ENCODE measurements at regions not wholly inside any gene's neighbourhood (a gene's known extent, or its start where the extent isn't known, plus 50 kb on each side); places are given as distances from the start of the nearest gene placed in this dataset.
"Not testable (repeated sequence)": the region's sequence is repeated elsewhere in the genome, so short reads cannot be mapped to it uniquely, and the experiment has no call there.

DNA sequence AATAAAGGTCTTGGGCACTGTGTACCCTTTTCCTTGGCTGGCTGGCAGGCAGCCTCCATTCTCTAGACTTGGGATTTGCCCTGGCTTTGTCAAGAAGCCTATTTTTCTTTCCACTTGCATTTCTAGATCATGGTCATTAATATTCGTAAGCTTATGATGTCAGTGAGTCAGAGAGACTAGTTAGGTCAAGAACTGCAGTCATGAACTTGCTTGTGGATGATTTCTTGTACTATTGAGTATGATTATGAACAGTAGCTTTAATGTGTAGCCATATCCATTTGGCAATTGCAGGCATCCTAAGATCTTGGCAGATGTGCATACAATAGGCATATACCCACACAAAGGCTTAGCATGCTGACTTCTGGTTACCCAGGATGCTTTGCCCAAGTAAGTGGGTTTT, 186.8 kb upstream of the CLINT1 start:
- DNase-seq (ENCODE audit: extremely low read depth, low read depth, low spot score): no peak

DNA sequence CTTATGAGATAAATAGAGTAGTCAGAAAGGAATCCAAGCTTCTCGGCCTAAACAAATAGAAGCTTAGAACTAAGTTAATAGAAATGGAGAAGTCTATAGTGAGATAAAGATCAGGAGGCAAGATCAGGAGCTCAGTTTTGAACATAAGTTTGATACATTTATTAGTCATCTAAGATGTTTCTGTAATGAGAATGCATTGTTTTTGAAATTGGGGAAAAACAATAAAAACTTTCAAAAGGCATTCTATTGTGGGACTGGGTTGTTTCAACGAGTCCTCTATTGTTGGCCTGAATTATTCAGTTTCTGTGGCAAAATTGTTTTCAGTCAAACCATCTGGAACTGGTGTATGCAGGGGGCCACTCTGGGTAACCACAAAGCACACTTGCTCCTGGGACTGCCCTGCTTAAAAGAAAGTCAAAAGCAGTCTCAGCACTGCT, 181.0 kb upstream of the CLINT1 start:
- DNase-seq (ENCODE audit: extremely low read depth, low read depth, low spot score): no peak

DNA sequence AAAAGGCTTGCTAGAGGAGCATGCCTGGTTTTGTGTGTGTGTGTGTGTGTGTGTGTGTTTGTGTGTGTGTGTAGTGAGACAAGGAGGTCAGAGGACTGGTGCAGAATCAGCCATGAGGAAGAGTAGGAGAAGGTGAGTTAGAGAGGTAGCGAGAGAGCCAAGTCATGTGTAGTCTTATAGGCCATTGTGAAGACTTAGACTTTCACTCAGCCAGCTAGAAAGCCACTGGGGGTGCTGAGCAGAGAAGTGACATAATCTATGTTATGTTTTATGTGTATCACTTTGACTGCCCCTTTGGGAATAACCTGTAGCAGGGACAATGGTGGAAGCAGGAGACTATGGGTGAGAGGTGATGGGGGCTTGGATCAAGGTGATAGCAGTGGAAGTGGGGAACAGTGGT, 180.5 kb upstream of the CLINT1 start:
- no peak for DNase-seq (ENCODE audit: extremely low read depth, low read depth, low spot score)

DNA sequence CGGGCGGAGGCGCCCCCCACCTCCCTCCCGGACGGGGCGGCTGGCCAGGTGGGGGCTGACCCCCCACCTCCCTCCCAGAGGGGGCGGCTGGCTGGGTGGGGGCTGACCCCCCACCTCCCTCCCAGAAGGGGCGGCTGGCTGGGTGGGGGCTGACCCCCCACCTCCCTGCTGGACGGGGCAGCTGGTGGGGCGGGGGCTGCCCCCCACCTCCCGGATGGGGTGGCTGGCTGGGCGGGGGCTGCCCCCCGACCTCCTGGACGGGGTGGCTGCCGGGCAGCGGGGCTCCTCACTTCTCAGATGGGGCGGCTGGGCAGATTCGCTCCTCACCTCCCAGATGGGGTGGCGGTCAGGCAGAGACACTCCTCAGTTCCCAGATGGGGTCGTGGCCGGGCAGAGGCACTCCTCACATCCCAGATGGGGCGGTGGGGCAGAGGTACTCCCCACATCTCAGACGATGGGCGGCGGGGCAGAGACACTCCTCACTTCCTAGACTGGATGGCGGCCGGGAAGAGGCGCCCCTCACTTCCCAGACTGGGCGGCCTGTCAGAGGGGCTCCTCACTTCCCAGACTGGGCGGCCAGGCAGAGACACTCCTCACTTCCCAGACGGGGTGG, 178.1 kb upstream of the CLINT1 start:
- DNase-seq (ENCODE audit: extremely low read depth, low read depth, low spot score): not testable (repeated sequence)

DNA sequence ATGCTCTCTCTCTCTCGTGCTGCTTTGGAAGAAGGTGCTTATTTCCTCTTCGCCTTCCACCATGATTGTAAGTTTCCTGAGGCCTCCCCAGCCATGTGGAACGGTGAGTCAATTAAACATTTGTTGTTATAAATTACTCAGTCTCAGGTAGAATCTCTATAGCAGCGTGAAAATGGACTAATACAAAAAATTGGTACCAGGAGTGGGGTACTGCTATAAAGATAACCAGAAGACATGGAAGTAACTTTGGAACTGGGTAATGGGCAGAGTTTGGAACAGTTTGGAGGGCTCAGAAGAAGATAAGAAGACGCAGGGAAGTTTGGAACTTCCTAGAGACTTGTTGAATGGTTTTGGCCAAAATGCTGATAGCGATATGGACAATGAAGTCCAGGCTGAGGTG, 175.6 kb upstream of the CLINT1 start:
- not testable (repeated sequence) for DNase-seq (ENCODE audit: extremely low read depth, low read depth, low spot score)

DNA sequence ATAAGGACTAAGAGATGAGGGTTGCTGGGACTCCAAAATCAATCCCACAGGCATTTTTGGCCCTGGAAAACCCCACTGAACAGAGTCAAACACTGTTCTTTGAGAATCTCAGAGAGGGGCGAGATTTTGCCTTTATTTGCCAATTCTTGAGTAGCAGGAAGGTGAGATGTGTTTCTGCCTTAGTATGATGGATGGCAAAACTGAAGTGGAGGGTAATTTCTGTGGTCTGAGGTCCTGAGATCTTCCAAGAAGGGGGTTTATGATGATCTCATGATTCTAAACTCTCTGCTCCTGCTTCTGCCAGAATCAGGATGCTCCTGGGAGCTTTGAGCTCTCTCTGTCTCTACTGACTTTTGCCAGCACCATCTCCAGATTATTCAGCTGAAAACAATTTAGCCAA, 174.8 kb upstream of the CLINT1 start:
- DNase-seq (ENCODE audit: extremely low read depth, low read depth, low spot score): no peak

DNA sequence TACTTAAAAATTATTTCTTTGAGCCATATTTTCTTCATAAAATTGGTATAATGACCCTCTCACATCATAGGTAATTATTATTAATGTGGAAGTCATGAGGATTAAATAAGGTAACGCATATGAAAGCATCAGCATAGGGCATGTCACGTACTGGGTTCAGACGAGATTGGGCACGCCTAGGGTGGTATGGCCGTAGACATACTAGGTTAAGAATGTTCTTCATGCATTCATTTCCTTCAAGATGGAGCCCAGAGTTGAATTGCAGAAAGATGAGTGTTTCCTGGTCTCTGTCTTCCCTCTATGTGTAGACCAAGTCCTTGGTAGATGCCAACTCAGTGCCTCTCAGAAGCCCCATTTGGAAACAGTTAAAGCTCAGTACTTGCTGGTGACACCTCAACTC, 174.1 kb upstream of the CLINT1 start:
- no peak for DNase-seq (ENCODE audit: extremely low read depth, low read depth, low spot score)

DNA sequence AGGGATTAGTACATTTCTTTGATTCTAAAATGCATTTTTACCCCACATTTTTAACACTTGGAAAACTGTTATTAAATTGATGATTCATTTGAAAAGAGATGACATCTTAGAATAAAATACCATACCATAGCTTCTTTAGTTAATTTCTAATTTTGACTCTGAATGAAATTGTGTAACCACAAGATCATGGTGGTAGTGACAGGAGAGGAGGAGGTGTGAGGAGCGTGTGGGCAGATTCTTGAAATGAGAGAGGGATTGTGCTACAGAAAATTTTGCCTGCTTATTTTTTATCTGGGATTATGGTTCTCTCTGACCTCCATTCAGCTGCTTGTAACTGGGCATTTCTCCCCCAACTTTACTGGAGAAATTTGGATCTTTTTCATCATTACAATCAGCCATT, 173.3 kb upstream of the CLINT1 start:
- DNase-seq (ENCODE audit: extremely low read depth, low read depth, low spot score): no peak

DNA sequence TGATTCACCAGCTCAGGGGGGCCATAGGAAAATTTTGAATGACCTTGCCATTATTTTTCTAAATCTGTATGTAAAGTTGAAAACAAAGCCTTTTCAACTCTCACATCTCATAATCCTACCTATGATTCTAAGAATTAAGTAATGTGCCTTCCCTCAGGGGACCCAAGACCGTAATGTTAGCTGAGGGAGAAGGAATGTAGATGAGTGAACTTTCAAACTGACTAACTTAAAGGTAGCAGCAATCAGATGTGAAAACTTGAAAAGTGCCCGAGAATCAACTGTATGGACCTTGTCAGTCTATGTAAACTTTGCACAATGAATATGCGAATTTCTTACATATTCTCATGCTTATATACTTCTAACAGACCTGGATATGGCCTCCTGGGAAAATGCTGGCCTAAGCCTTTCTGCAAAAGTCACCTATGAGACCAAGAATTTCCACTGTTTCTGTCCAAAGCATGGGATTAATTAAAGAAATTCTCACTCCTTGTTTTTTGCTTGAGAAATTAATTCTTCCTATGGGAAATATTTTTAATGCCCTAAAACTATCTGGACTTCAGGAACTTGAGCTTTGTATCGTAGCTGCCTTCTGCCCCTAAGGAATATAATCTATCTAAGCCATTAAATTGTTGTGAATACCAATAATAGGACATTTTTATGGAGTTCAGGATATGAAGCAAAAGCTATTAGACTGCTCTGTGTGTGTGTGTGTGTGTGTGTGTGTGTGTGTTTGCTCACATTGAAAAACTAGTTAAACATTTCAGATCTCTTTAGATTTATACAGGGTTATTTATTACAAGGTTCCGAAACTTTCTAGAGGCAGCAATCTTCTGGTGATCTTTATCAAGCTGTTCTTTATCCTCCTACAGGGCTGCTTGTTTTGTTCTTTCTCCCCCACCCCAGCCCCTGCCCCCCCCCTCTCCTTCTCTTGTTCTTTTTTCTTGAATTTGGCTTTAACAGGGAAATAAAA, 169.1 kb upstream of the CLINT1 start:
- DNase-seq (ENCODE audit: extremely low read depth, low read depth, low spot score): no peak

DNA sequence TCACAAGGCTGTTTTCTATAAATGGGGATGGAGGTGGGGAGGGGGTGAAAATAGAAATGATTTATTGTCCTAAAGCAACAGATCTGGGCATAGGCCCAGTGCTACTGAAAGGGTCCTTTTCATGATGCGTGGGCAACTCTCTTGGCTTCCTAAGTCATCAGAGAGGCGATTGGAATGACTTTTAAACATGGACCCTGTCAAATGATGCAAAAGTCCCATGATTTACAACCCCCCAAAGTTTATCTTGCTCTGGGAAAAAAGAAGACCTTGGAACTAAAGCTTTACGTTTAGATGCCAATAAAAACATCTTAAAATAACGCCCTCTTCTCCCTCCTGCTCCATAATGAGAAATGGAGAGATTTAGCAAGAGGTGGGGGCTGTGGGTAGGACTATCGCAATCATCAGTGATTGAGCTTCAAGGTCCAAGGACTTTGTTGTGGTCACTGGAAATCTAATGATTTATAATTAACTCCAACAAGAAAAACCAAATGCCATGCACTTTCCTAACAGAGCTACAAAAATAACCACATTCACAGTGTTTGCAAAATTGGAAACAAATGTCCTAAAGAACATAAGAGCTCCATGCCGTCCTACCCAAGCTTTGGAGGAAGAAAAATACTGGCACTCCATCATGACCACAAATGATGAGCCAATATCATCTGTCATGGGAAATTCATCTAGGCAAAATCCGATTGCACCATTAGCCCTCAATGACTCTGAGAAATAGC, 167.5 kb upstream of the CLINT1 start:
- DNase-seq (ENCODE audit: extremely low read depth, low read depth, low spot score): no peak

DNA sequence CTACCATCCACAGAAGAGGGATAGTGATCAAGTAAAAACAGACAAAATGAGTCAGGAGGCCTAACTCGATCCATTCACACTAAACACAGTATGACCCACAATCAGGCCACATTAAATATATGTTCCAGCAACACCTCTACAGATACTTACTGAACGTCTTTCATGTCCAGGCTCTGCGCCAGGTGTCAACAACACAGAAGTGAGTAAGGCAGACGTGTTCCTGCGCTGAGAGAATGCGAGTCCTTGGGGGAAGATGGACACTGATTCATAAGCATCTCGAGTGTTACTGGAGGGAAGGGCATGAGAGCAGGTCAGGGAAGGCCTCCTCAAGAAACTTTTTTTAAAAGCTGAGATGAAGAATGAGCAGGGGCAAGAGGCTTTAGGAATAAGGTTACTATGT, 164.3 kb upstream of the CLINT1 start:
- no peak for DNase-seq (ENCODE audit: extremely low read depth, low read depth, low spot score)

DNA sequence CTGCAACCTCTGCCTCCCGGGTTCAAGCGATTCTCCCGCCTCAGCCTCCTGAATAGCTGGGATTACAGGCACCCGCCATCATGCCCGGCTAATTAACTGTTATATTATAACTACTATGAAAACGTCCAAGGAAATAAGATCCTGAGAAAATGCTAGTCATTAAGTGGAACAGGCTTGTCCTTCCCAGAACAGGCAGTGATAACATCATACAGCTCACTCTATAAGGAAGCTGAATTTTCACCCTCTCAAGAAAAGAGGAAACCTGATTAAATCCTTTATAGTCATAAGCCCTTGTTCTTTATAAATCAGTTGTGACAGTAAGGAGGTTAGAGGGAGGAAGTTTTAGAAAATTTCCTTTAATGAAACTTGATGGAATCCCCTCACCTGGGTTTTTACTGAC, 163.9 kb upstream of the CLINT1 start:
- no peak for DNase-seq (ENCODE audit: extremely low read depth, low read depth, low spot score)

DNA sequence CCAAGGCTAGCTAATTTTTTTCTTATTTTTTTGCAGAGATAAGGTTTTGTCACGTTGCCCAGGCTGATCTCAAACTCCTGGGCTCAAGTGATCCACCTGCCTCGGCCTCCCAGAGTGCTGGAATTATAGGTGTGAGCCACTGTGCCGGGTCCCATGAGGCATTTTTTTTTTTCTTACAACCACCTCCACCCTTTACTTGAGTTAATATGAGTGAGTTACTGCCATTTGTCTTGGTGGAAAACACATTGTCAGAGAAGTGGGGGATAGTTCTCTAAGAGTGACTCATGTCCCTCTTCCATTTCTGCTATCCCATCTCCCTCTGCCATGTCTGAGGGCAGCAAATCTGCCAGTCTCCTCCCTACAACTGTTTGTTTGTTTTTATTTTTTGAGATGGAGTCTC, 163.4 kb upstream of the CLINT1 start:
- no peak for DNase-seq (ENCODE audit: extremely low read depth, low read depth, low spot score)

DNA sequence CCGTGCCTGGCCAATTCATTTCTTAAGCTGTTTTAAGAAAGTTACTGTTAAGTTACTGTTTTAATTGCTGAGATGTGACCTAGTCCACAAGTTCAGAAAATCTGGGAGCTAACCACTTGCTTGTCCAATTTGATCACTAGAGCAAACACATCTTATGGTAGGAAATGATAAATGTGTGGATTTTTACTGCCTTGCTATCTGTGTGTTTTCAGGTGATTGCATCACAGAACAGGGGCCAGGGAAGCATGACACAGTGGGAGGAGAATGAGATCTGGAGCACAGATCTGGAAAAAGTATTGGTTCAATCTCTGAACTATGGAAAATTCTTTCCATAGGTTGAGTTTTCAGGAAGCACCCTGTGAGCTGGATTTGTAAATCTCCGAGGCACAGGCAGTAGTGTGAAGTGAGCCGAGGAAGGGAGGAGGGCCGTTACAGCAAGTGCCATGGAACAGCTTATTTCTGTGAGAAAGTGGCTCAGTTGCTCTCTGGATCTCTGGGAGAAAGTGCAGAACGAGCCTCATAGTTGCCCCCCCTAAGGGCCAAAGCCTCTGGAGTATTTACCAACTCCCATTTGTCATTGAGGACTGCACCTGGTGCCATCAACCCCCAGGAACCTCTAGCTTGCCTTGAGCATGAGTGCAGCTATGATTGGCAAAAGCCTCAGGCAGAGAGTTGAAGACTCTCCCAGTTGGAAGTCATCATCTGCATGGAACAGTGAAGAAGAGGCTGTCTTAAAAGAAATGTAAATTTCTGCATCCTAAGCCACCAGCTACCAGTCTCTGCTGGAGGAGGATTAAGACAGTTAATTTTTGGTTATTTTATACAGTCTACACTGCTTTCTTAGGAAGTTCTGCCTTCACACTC, 161.8 kb upstream of the CLINT1 start:
- no peak for DNase-seq (ENCODE audit: extremely low read depth, low read depth, low spot score)

DNA sequence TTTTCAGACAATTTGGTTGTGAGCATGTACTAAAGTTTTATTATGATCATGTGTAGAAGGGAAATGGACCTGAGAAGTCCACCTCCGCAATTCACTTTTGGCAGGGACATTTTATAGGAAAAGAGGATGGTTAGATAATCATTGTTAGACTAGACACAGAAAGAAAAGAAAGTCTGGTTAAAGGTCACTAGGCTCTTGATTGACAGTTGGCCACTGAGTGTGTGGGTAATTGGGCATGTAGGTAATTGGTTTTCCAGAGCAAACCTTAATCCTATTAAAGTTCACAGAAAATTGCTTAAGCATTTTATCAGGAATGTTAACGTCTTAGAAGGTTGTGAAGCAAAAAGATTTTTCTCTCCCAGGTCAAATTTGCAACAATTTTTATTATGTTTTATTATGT, 158.5 kb upstream of the CLINT1 start:
- no peak for DNase-seq (ENCODE audit: extremely low read depth, low read depth, low spot score)

DNA sequence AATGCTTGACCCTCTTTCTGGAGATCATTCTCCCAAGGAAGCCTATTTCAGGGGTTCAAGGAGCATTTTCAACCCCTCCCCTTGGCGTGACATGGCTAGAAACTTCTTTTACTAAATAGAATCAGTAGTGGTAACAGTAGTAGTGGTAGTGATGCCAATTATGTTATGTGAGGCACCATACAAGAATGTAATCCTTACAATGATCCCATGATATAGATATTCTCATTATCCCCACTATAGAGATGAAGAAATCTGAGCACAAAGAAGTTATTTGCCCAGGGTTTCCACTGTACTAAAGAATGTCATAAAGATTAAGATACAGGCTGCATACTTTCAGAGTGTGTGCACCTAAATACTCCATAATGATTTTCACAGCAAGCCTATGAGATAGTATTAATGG, 155.4 kb upstream of the CLINT1 start:
- DNase-seq (ENCODE audit: extremely low read depth, low read depth, low spot score): no peak

DNA sequence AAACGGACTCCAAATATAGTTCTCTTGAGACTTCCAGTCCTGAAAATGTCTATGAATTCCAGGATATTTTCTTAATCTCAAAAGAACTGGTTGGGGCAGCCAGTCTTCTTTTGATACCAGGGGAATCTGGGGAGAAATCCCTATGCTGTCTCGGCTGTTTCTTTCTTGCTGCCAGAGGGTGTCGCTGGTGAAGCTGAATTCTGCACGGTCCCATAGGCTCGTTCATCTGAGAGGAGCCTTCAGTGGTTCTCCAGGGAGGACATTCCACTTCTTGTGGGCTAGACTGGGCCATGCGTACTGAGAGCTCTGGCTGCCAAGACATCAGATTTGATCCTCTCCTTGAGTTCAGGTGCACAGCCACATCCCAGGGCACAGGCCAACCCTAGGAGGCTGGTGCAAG, 155.0 kb upstream of the CLINT1 start:
- DNase-seq (ENCODE audit: extremely low read depth, low read depth, low spot score): no peak

DNA sequence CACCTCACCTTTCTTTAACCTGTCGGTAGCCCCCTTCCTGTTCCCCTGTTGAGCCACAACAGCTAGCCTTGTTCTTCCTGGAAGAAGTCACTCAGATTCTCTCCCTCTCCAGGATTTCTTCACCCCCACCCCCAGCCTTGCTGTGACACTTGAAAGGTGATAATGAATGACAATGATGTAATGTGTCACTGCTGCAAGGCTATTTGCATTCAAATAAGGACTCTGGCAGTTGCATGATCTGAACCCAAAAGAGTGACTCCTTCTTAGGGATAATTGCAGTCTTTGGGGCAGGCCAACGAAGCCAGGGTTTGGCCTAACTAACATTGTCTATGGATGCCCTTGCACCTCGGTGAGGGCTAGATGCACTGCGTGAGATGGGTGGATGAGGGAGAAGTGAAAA, 154.4 kb upstream of the CLINT1 start:
- no peak for DNase-seq (ENCODE audit: extremely low read depth, low read depth, low spot score)

DNA sequence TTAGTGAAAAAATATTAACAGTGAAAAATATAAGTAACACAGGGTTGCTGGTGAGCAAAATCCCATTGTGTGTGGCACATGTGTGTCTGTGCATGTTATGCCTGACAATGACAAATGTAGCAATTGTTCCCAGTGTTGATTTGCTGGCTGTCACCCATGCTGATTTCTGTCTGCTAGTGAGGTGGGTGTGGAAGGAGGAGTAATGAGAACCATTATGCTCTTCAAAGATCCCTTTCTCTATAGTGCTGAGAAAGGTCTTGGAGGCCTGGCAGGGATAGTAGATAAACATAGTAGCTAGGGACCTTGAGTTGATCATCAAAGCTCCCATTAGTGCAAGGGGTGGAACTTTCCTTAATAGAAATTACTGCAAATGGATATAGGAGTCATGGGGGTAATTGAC, 152.5 kb upstream of the CLINT1 start:
- DNase-seq (ENCODE audit: extremely low read depth, low read depth, low spot score): no peak

DNA sequence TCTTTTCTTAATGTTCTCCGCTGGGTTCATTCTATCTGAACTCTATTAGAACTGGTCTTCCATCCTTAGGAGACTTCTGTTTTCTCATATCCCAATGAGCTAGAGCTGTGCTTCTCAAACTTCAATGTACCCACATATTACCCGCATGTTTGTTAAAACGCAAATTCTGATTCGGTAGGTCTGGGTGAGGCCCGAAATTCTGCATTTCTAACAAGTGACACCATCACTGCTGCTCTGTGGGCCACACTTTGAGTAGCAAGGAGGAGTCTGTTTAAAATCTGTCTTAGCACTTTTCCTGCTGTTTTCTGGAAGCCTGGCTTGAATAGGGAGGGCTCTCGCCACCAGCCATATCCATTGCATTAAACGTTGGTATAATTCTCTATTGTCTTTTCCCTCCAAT, 151.9 kb upstream of the CLINT1 start:
- DNase-seq (ENCODE audit: extremely low read depth, low read depth, low spot score): no peak

DNA sequence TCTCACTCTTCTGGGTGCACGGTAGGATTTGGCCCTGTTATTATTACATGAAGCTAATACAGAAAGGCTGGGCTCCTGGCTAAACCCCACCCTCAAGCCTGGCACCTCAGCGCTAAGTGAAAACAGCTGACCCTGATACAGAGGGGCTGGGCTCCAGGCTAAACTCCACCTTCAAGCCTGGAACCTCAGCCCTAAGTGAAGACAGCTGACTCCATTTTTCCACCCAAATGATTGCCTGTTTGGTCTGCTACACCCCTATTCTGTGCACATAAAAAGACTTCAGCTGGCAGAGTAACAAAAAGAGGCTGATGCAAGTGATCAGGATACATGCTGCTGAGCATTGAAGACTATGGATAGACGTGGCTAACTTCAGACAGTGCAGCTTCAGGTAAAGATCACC, 148.4 kb upstream of the CLINT1 start:
- no peak for DNase-seq (ENCODE audit: extremely low read depth, low read depth, low spot score)

Measured in glomerular endothelial cell (primary cell).